Thyroid gland (tissue), 4 donors: ENCODE measurements at regions not wholly inside any gene's neighbourhood (a gene's known extent, or its start where the extent isn't known, plus 50 kb on each side); places are given as distances from the start of the nearest gene placed in this dataset.

Experiments
- POLR2A ChIP-seq, 2 donors: fragments of 450-650 bp; IDR thresholded peaks; one replicate each; pipeline ENCODE4 v1.6.1; 2017; ENCODE audit warnings: antibody characterized with exemption in 2 of 2, mild to moderate bottlenecking in 2 of 2, moderate library complexity in 1 of 2
- TF ChIP-seq, protein P1 (sequence below), 6 experiments: fragments of 200-600 bp in 3 of 6; fragments of 450-650 bp in 3 of 6; sonication (generic) in 3 of 6; IDR thresholded peaks; one replicate each; pipeline ENCODE4 v1.5.1; 2016 to 2019; ENCODE audit warnings: antibody characterized with exemption in 6 of 6, mild to moderate bottlenecking in 2 of 6, inconsistent platforms in 1 of 6, moderate library complexity in 1 of 6

DNA sequence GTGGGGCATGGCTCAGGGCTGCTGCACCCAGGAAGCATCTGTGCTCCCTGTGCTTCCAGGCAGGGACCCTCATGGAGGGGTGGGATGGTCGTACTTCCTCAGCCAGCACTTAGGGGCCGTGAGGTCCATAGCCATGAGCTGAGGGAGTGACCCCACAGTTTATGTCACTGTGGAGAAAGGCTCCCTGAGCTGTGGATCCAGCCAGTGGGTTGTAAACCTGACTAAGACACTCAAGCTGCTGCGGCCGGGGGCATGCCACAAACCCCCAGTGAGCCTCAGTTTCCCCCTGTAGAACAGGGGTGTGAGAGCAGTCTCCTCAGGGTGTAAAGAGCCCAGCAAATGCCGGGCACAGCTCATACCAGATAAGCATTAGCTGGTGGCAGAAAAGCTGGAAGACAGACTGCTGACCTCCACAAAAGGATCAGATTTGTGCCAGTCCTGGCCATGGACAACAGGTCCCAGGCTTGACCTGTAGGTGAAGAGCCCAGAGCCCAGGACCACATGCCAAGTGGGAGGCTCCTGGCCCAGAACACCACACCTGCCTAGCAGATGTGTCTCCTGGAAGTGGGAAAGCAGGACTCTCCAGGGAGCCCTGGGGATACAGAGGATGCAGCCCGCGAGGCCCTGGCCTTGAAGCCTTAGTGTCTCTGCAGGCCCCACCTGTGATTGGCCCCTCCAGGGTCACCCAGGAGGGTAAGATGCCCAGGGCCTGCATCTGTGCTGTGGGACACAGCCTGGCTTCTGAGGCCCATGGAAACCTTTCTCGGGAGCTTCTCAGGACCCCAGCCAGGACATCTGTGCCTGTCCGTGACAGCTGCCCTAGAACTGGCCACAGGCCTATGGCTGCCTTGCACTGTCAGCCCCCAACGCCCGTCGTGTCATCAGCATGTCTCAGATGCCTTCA is 78.1 kb upstream of the RET start:
- TF ChIP-seq, protein P1, sequence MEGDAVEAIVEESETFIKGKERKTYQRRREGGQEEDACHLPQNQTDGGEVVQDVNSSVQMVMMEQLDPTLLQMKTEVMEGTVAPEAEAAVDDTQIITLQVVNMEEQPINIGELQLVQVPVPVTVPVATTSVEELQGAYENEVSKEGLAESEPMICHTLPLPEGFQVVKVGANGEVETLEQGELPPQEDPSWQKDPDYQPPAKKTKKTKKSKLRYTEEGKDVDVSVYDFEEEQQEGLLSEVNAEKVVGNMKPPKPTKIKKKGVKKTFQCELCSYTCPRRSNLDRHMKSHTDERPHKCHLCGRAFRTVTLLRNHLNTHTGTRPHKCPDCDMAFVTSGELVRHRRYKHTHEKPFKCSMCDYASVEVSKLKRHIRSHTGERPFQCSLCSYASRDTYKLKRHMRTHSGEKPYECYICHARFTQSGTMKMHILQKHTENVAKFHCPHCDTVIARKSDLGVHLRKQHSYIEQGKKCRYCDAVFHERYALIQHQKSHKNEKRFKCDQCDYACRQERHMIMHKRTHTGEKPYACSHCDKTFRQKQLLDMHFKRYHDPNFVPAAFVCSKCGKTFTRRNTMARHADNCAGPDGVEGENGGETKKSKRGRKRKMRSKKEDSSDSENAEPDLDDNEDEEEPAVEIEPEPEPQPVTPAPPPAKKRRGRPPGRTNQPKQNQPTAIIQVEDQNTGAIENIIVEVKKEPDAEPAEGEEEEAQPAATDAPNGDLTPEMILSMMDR (IDR thresholded peaks at IDR 0.05), result no peak
- TF ChIP-seq POLR2A (IDR thresholded peaks at IDR 0.05), result no peak
